Mesothelial cell of epicardium (in vitro differentiated cells): ENCODE measurements at regions not wholly inside any gene's neighbourhood (a gene's known extent, or its start where the extent isn't known, plus 50 kb on each side); places are given as distances from the start of the nearest gene placed in this dataset.

Experiments
- DNase-seq, 2 experiments: peaks; one replicate each; pipeline ENCODE4 v3.0.0; 2021; ENCODE audit warnings: low spot score in 2 of 2; ENCODE audit not compliant: unreplicated experiment in 2 of 2
- H3K27ac Mint-ChIP-seq: 2 replicates; pipeline ENCODE4 v1.8.0; 2021; ENCODE audit warnings: mixed read lengths
- H3K27me3 Mint-ChIP-seq: 2 replicates; pipeline ENCODE4 v1.8.0; 2021; ENCODE audit warnings: low read depth, mixed read lengths
- H3K36me3 Mint-ChIP-seq: 2 replicates; pipeline ENCODE4 v1.8.0; 2021; ENCODE audit warnings: mixed read lengths
- H3K4me1 Mint-ChIP-seq: 2 replicates; pipeline ENCODE4 v1.8.0; 2021; ENCODE audit warnings: mixed read lengths
- H3K4me3 Mint-ChIP-seq: 2 replicates; pipeline ENCODE4 v1.8.0; 2021; ENCODE audit warnings: mild to moderate bottlenecking, moderate library complexity, mixed read lengths
- H3K9me3 Mint-ChIP-seq: 2 replicates; pipeline ENCODE4 v1.8.0; 2021; ENCODE audit warnings: mixed read lengths
- CTCF ChIP-seq: fragments of 200-600 bp; sonication (generic); IDR thresholded peaks from one replicate; pipeline ENCODE4 v1.5.0; 2021; ENCODE audit warnings: antibody characterized with exemption; ENCODE audit not compliant: unreplicated experiment

DNA sequence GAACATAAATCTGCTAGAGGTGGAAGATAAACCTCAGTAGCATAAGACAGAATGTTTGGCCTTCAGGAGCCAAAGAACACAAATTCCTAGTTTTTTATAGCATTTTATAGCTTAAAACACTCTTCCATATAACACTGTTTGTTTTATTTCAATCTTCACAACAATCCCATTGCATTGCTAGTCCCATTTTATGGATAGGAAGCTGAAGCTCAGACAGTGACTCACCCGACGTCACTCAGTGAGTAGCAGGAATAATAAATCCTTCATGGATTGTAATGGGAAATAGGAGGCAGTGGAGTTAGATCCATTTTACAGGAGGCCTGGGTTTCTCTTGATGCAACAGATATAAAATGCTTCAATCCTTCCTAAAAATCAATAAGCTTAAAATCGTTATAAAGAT, 217.5 kb downstream of the RAB28 start:
- no peak for DNase-seq
- Mint-ChIP-seq H3K4me3 (no peak overlapping the region), H3K36me3 (peaks cover 3% of the 10 kb centered on the region), H3K4me1 (peaks cover 10% of the 10 kb centered on the region), H3K9me3 (peaks cover 7% of the 10 kb centered on the region), H3K27me3 (no peaks in the 10 kb centered on the region), H3K27ac (no peak overlapping the region)
- TF ChIP-seq CTCF, result no peak

DNA sequence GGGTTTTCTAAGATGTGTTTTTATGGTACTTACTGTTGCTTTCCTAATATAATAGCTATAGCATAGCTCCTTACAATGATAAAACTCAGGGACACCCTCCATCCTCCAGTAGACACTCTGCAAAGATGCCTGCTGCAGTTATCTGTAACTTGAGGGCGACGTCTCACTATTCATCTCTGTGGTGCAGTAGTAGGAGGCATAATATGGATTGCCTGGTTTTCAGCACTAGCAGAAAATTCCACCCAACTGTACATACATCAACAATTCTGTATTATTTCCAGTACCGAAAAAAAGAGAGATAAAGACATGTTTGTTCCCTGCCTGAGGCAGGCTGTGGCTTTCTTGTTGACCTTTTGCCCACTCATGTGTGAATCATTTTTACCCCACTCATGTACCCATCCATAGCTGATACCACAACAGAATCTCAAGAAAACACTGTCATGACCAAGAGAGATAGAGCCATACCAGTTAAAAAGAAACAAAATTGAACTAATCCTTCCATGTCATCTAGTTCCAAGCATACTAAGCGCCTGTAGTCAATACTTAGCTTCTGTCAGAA, 220.1 kb downstream of the RAB28 start:
- H3K27ac Mint-ChIP-seq, result no peak overlapping the region
- no peak for DNase-seq
- no peaks in the 10 kb centered on the region for H3K36me3 Mint-ChIP-seq
- peaks cover 15% of the 10 kb centered on the region for H3K4me1 Mint-ChIP-seq
- H3K4me3 Mint-ChIP-seq, result no peak overlapping the region
- H3K9me3 Mint-ChIP-seq, result no peaks in the 10 kb centered on the region
- no peaks in the 10 kb centered on the region for H3K27me3 Mint-ChIP-seq
- TF ChIP-seq CTCF, result no peak

GRCh38 chr4:13262816-13263215, 221.3 kb downstream of the RAB28 start:
- Mint-ChIP-seq H3K4me1 (peaks cover 15% of the 10 kb centered on the region), H3K27ac (no peak overlapping the region), H3K27me3 (no peaks in the 10 kb centered on the region), H3K36me3 (no peaks in the 10 kb centered on the region), H3K9me3 (no peaks in the 10 kb centered on the region), H3K4me3 (no peak overlapping the region)
- no peak for TF ChIP-seq CTCF
- no peak for DNase-seq

DNA sequence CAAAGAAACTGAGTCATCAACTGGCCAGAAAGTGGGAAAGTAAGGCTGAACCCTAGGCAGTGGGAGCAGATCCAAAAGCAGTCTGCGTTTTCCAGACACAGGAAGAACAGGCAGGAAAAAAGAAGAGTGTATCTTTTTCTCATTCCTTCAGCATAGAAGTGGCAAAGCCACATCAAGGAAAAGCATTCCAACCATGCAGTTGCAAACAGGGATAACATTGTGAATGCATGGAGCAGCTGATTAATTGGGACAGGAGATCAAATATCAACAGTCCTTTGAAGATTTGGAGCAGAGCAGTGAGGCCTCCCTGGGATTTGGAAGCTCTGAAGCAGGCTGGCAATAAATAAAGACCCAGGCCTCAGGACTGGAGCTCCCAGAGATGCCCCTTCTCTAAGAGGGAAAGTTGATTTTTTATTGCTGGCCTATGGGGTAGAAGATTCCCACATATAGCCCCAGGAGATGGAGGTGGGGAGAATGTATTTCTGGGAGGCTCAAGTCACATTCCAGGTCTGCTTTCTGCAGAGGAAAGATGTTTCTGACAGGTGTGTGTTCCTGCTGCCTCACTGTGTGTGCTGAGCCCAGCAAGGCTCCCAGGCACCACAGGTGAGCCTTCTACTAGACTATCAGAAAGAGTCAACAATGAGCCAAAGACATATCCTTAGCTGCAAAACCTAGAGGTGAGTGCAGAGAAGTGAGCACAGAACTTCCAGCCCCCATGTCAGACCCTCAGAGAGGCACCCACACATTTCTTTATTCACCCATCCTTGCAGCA, 222.5 kb downstream of the RAB28 start:
- Mint-ChIP-seq H3K4me1 (peaks cover 15% of the 10 kb centered on the region), H3K27me3 (no peaks in the 10 kb centered on the region), H3K4me3 (no peak overlapping the region), H3K36me3 (no peaks in the 10 kb centered on the region), H3K27ac (no peak overlapping the region), H3K9me3 (no peaks in the 10 kb centered on the region)
- DNase-seq, result no peak
- no peak for TF ChIP-seq CTCF

DNA sequence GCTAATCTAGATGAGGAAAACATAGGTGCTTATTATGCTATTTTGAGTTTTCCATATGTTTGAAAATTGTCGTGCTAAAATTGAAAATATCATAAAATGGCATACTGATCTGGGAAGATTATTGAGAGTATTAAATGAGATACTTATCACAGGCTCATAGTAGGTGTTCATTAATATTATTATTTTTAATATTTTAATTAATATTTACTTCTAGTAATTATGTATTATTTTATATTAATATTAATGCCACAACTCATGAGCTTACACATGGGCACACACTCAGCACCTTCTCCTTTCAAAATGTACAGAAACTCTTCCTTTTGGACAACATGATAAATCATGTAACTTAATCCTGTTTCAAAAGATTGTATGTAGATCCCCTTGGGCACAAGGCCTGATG, 223.6 kb downstream of the RAB28 start:
- no peaks in the 10 kb centered on the region for H3K27me3 Mint-ChIP-seq
- TF ChIP-seq CTCF, result no peak
- H3K9me3 Mint-ChIP-seq, result no peaks in the 10 kb centered on the region
- H3K4me3 Mint-ChIP-seq, result no peak overlapping the region
- H3K27ac Mint-ChIP-seq, result no peak overlapping the region
- H3K4me1 Mint-ChIP-seq, result peaks cover 15% of the 10 kb centered on the region
- DNase-seq, result no peak
- H3K36me3 Mint-ChIP-seq, result no peaks in the 10 kb centered on the region
